Brain microvascular endothelial cell (primary cell): ENCODE measurements at regions not wholly inside any gene's neighbourhood (a gene's known extent, or its start where the extent isn't known, plus 50 kb on each side); places are given as distances from the start of the nearest gene placed in this dataset.

Experiments used
- DNase-seq: peaks from one replicate; pipeline ENCODE4 v3.0.0-alpha.2; 2020
- H3K27ac ChIP-seq: fragments of 250-450 bp; sonication (Bioruptor Pico); 2 replicates; pipeline ENCODE4 v1.5.1; 2020; ENCODE audit warnings: mild to moderate bottlenecking, moderate library complexity
- H3K27me3 ChIP-seq: fragments of 250-450 bp; sonication (Bioruptor Pico); replicated peaks from 2 replicates; pipeline ENCODE4 v1.5.1; 2020; ENCODE audit warnings: mild to moderate bottlenecking
- H3K36me3 ChIP-seq: fragments of 250-450 bp; sonication (Bioruptor Pico); replicated peaks from 2 replicates; pipeline ENCODE4 v1.5.1; 2020; ENCODE audit warnings: mild to moderate bottlenecking
- H3K4me3 ChIP-seq: 2 replicates; pipeline ENCODE4 v1.5.1; 2011; ENCODE audit warnings: low read depth, mild to moderate bottlenecking, control low read depth, low read length, moderate library complexity
- in situ Hi-C: cut with HindIII; loops from 2 replicates; pipeline ENCODE4 v1.10.0; 2017; ENCODE audit warnings: low sequenced_read_pairs, low pct_ligation_motif_present
- TF ChIP-seq, protein P1 (sequence below): IDR thresholded peaks from 2 replicates; pipeline ENCODE4 v1.5.1; 2011; ENCODE audit warnings: low read depth, mild to moderate bottlenecking, moderate library complexity, low read length, control low read depth, inconsistent platforms; ENCODE audit errors: missing control alignments

- no peak for DNase-seq
- H3K27me3 ChIP-seq, result no peaks in the 10 kb centered on the region
- in situ Hi-C loops, result no loop called here
These were observed 111.3 kb upstream of the PPP2R2D start for GRCh38 chr10:131789516-131789915.

GRCh38 chr10:131790021-131790420 lies 110.8 kb upstream of the PPP2R2D start:
- H3K4me3 ChIP-seq, result no peak overlapping the region
- TF ChIP-seq, protein P1, sequence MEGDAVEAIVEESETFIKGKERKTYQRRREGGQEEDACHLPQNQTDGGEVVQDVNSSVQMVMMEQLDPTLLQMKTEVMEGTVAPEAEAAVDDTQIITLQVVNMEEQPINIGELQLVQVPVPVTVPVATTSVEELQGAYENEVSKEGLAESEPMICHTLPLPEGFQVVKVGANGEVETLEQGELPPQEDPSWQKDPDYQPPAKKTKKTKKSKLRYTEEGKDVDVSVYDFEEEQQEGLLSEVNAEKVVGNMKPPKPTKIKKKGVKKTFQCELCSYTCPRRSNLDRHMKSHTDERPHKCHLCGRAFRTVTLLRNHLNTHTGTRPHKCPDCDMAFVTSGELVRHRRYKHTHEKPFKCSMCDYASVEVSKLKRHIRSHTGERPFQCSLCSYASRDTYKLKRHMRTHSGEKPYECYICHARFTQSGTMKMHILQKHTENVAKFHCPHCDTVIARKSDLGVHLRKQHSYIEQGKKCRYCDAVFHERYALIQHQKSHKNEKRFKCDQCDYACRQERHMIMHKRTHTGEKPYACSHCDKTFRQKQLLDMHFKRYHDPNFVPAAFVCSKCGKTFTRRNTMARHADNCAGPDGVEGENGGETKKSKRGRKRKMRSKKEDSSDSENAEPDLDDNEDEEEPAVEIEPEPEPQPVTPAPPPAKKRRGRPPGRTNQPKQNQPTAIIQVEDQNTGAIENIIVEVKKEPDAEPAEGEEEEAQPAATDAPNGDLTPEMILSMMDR, result no peak
- DNase-seq, result no peak

More at GRCh38 chr10:131789516-131789915, 111.3 kb upstream of the PPP2R2D start:
- TF ChIP-seq, protein P1, result no peak
- H3K4me3 ChIP-seq, result no peak overlapping the region
- no peaks in the 10 kb centered on the region for H3K36me3 ChIP-seq
- H3K27ac ChIP-seq, result no peak overlapping the region

GRCh38 chr10:131792011-131792651 lies 108.7 kb upstream of the PPP2R2D start:
- no peaks in the 10 kb centered on the region for H3K36me3 ChIP-seq
- no peak overlapping the region for H3K4me3 ChIP-seq
- in situ Hi-C loops, result no loop called here
- H3K27me3 ChIP-seq, result no peaks in the 10 kb centered on the region
- no peak overlapping the region for H3K27ac ChIP-seq
- TF ChIP-seq, protein P1, result no peak
- no peak for DNase-seq

More at GRCh38 chr10:131790021-131790420, 110.8 kb upstream of the PPP2R2D start:
- H3K36me3 ChIP-seq, result no peaks in the 10 kb centered on the region
- H3K27ac ChIP-seq, result no peak overlapping the region
- in situ Hi-C loops, result no loop called here
- H3K27me3 ChIP-seq, result no peaks in the 10 kb centered on the region

GRCh38 chr10:131792809-131793208 lies 108.0 kb upstream of the PPP2R2D start:
- H3K27ac ChIP-seq, result no peak overlapping the region
- TF ChIP-seq, protein P1, result no peak
- no peaks in the 10 kb centered on the region for H3K36me3 ChIP-seq
- no peak overlapping the region for H3K4me3 ChIP-seq
- no peaks in the 10 kb centered on the region for H3K27me3 ChIP-seq
- in situ Hi-C loops, result no loop called here
- DNase-seq, result no peak

- H3K36me3 ChIP-seq, result no peaks in the 10 kb centered on the region
- H3K27ac ChIP-seq, result no peak overlapping the region
- no peak overlapping the region for H3K4me3 ChIP-seq
- in situ Hi-C loops, result no loop called here
- no peak for DNase-seq
- TF ChIP-seq, protein P1, result no peak
- no peaks in the 10 kb centered on the region for H3K27me3 ChIP-seq
These were observed 105.0 kb upstream of the PPP2R2D start for GRCh38 chr10:131795761-131796160.

DNA sequence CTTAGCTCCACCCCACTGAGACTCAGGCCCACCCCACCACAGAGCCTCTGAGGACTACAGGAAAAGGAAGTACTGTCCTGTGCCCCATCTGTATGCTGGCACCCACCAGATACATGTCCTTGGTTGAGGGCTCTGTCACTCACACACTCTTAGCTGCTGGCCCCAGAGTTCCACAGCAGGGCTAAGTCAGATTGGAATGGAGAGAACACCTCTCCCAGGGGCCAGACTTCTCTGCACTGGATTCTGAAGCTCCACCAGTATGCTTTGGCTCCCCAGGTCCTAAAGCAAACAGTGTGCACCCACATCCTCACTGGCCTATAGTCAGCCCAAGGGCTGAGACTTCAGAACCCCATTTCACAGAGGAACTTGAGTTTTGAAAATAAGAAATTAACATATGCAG lies 103.2 kb upstream of the PPP2R2D start:
- no peak for DNase-seq
- H3K4me3 ChIP-seq, result no peak overlapping the region
- TF ChIP-seq, protein P1, result no peak
- no peak overlapping the region for H3K27ac ChIP-seq
- in situ Hi-C loops, result no loop called here
- H3K27me3 ChIP-seq, result no peaks in the 10 kb centered on the region
- no peaks in the 10 kb centered on the region for H3K36me3 ChIP-seq
